ENCODE measurements at regions not wholly inside any gene's neighbourhood (a gene's known extent, or its start where the extent isn't known, plus 50 kb on each side); places are given as distances from the start of the nearest gene placed in this dataset.

- TF ChIP-seq CTCF (IDR thresholded peaks at IDR 0.05) = no peak
- no peak for TF ChIP-seq REST (IDR thresholded peaks at IDR 0.05)
- TF ChIP-seq HMGXB4 (CRISPR knock-in tag; IDR thresholded peaks at IDR 0.05; ENCODE audit: borderline replicate concordance) = no peak
- no peak for TF ChIP-seq KDM1A (IDR thresholded peaks at IDR 0.05; ENCODE audit: low read depth)
- TF ChIP-seq FOSB (CRISPR knock-in tag; IDR thresholded peaks at IDR 0.05) = no peak
- no peak for TF ChIP-seq ELK1 (IDR thresholded peaks at IDR 0.05; ENCODE audit: low read depth, low read length)
- no peak for TF ChIP-seq RFX5 (IDR thresholded peaks at IDR 0.05)
- no peak for TF ChIP-seq POLR2A (IDR thresholded peaks at IDR 0.05; ENCODE audit: low read length)
- no peak for TF ChIP-seq CHD4 (IDR thresholded peaks at IDR 0.05; ENCODE audit: borderline replicate concordance)
- no peak for TF ChIP-seq MAZ (IDR thresholded peaks at IDR 0.05; ENCODE audit: borderline replicate concordance, low read depth, low read length)
Measured at GRCh38 chr10:8534096-8534495, 479.6 kb downstream of the GATA3 start.
